ENCODE measurements at regions not wholly inside any gene's neighbourhood (a gene's known extent, or its start where the extent isn't known, plus 50 kb on each side); places are given as distances from the start of the nearest gene placed in this dataset.

- Histone ChIP-seq H3K27me3 (ENCODE audit: control insufficient read depth, insufficient read depth, low read length) (no peaks in the 10 kb centered on the region), H3K4me2 (ENCODE audit: low read length) (no peak overlapping the region), H3K27ac (no peak overlapping the region), H3K9ac (no peak overlapping the region), H3K36me3 (ENCODE audit: control insufficient read depth, insufficient read depth, low read length) (no peaks in the 10 kb centered on the region), H3K4me1 (no peaks in the 10 kb centered on the region), H3K4me3 (ENCODE audit: low read depth, low read length) (no peak overlapping the region), H2AFZ (no peak overlapping the region), H3K9me3 (ENCODE audit: control insufficient read depth, low read length) (no peaks in the 10 kb centered on the region), H3K79me2 (no peaks in the 10 kb centered on the region)
- TF ChIP-seq, protein P1, sequence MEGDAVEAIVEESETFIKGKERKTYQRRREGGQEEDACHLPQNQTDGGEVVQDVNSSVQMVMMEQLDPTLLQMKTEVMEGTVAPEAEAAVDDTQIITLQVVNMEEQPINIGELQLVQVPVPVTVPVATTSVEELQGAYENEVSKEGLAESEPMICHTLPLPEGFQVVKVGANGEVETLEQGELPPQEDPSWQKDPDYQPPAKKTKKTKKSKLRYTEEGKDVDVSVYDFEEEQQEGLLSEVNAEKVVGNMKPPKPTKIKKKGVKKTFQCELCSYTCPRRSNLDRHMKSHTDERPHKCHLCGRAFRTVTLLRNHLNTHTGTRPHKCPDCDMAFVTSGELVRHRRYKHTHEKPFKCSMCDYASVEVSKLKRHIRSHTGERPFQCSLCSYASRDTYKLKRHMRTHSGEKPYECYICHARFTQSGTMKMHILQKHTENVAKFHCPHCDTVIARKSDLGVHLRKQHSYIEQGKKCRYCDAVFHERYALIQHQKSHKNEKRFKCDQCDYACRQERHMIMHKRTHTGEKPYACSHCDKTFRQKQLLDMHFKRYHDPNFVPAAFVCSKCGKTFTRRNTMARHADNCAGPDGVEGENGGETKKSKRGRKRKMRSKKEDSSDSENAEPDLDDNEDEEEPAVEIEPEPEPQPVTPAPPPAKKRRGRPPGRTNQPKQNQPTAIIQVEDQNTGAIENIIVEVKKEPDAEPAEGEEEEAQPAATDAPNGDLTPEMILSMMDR (IDR thresholded peaks at IDR 0.05): no peak
Observed at GRCh38 chr1:58412071-58412580, 134.4 kb downstream of the OMA1 start.

- H3K27ac ChIP-seq: no peak overlapping the region
- no peak overlapping the region for H3K4me2 ChIP-seq (ENCODE audit: low read length)
- H3K36me3 ChIP-seq (ENCODE audit: control insufficient read depth, insufficient read depth, low read length): no peaks in the 10 kb centered on the region
- H3K4me1 ChIP-seq: no peaks in the 10 kb centered on the region
- H3K79me2 ChIP-seq: no peaks in the 10 kb centered on the region
- H2AFZ ChIP-seq: no peak overlapping the region
- H3K9me3 ChIP-seq (ENCODE audit: control insufficient read depth, low read length): no peaks in the 10 kb centered on the region
- no peaks in the 10 kb centered on the region for H3K27me3 ChIP-seq (ENCODE audit: control insufficient read depth, insufficient read depth, low read length)
- no peak overlapping the region for H3K4me3 ChIP-seq (ENCODE audit: low read depth, low read length)
- TF ChIP-seq, protein P1 (IDR thresholded peaks at IDR 0.05): no peak
- no peak overlapping the region for H3K9ac ChIP-seq
Observed at GRCh38 chr1:58409890-58410289, 136.6 kb downstream of the OMA1 start.

GRCh38 chr1:58409336-58409735 is 137.2 kb downstream of the OMA1 start:
- Histone ChIP-seq H3K4me1 (no peaks in the 10 kb centered on the region), H3K4me2 (ENCODE audit: low read length) (no peak overlapping the region), H3K27ac (no peak overlapping the region), H3K4me3 (ENCODE audit: low read depth, low read length) (no peak overlapping the region), H3K9me3 (ENCODE audit: control insufficient read depth, low read length) (no peaks in the 10 kb centered on the region), H3K27me3 (ENCODE audit: control insufficient read depth, insufficient read depth, low read length) (no peaks in the 10 kb centered on the region), H3K79me2 (no peaks in the 10 kb centered on the region), H3K36me3 (ENCODE audit: control insufficient read depth, insufficient read depth, low read length) (no peaks in the 10 kb centered on the region), H2AFZ (no peak overlapping the region), H3K9ac (no peak overlapping the region)
- TF ChIP-seq, protein P1 (IDR thresholded peaks at IDR 0.05): no peak

DNA sequence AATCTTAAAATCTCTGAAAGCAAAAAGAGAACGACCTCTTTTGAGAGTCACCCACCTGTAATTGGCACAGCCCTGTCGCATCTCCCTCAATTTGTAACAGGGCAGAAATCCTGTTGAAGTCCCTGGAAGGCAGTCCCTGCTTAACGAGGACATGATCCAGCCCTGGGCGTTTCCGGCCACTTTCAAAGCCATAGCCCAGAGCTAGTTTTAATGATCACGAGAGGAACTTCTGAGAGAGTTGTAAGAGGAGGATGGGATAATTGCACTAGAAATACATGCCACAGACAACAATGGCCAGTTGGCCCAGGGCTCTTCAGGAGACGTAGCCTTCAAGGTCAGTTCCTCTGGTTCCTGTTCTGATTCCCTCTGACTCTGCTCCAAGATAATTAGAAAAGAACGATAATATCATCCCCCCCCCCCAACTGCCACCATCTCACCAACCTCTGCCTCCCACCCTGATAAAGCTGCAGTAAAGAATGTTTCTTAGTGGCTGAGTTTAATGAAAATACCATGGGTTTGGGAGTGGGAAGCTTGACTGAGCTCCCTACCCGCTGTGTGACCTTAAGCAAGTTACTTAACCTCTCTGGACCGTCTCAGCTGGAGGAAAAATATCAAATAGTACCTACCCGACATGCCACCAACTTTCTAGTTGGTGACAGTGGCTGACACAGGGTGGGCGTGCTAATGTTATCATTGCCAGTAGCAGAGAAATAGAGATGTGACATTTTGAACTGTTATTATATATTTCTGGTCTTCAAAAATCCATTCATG is 140.0 kb downstream of the OMA1 start:
- Histone ChIP-seq H3K4me3 (ENCODE audit: low read depth, low read length) (no peak overlapping the region), H3K79me2 (no peaks in the 10 kb centered on the region), H2AFZ (no peak overlapping the region), H3K27ac (no peak overlapping the region), H3K27me3 (ENCODE audit: control insufficient read depth, insufficient read depth, low read length) (no peaks in the 10 kb centered on the region), H3K4me2 (ENCODE audit: low read length) (no peak overlapping the region), H3K9ac (no peak overlapping the region), H3K4me1 (no peaks in the 10 kb centered on the region), H3K36me3 (ENCODE audit: control insufficient read depth, insufficient read depth, low read length) (no peaks in the 10 kb centered on the region), H3K9me3 (ENCODE audit: control insufficient read depth, low read length) (no peaks in the 10 kb centered on the region)
- TF ChIP-seq, protein P1 (IDR thresholded peaks at IDR 0.05): no peak

DNA sequence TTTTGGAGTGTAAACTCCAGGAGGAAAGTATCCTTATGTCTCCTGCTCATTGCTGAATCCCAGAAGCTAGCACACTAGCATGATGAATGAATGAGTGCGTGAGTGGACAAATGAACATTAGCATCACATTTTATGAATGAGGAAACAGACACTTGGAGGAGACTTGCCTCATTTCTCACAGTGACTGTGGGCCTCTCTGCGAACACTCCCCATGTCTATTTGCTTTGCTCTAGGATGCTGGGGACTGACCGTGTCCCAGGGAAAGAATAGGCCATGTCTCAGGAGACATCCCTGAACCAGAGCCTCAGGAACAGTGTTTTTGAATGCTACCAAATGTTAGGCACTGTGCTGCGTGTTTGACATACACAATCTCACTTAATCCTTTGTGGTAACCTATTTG is 140.9 kb downstream of the OMA1 start:
- H3K4me1 ChIP-seq: no peaks in the 10 kb centered on the region
- H3K9ac ChIP-seq: no peak overlapping the region
- no peak overlapping the region for H3K27ac ChIP-seq
- TF ChIP-seq, protein P1 (IDR thresholded peaks at IDR 0.05): no peak
- H3K4me2 ChIP-seq (ENCODE audit: low read length): no peak overlapping the region
- no peak overlapping the region for H3K4me3 ChIP-seq (ENCODE audit: low read depth, low read length)
- no peaks in the 10 kb centered on the region for H3K27me3 ChIP-seq (ENCODE audit: control insufficient read depth, insufficient read depth, low read length)
- no peak overlapping the region for H2AFZ ChIP-seq
- H3K9me3 ChIP-seq (ENCODE audit: control insufficient read depth, low read length): no peaks in the 10 kb centered on the region
- no peaks in the 10 kb centered on the region for H3K36me3 ChIP-seq (ENCODE audit: control insufficient read depth, insufficient read depth, low read length)
- no peaks in the 10 kb centered on the region for H3K79me2 ChIP-seq

Data from parathyroid adenoma (tissue), 2 donors.